ENCODE measurements at regions not wholly inside any gene's neighbourhood (a gene's known extent, or its start where the extent isn't known, plus 50 kb on each side); places are given as distances from the start of the nearest gene placed in this dataset.
"Not testable (repeated sequence)": the region's sequence is repeated elsewhere in the genome, so short reads cannot be mapped to it uniquely, and the experiment has no call there.

DNA sequence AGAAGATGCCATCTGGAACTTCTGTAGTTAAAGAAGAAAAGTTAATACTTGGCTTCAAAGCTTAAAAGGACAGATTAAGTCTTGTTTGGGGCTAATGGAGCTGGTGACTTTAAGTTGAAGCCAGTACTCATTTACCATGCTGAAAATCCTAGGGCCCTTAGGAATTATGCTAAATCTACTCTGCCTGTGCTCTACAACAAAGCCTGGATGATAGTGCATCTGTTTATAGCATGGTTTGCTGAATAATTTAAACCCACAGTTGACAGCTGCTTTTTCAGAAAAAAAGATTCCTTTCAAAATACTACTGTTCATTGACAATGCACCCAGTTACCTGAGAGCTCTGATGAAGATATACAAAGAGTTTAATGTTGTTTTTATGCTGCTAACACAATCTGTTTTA, 393.5 kb downstream of the MAT2B start:
- H3K79me2 ChIP-seq (ENCODE audit: insufficient read depth, low read length) = no peaks in the 10 kb centered on the region
- Mint-ChIP-seq H3K4me1 (peaks cover 28% of the 10 kb centered on the region), H3K27ac (no peak overlapping the region), H3K36me3 (no peaks in the 10 kb centered on the region), H3K27me3 (ENCODE audit: low read depth in 3 of 3) (no peaks in the 10 kb centered on the region), H3K9me3 (peaks cover 0 to 8% (median 3%) of the 10 kb centered on the region in 7 donors), H3K4me3 (no peak overlapping the region)
- no peak overlapping the region for H2AFZ ChIP-seq (ENCODE audit: insufficient read depth, low read depth, low read length, poor library complexity, severe bottlenecking)
- intact Hi-C loops (cut with micrococcal nuclease) = loop anchor here in 1 of 2 donors (10.0 kb wide), 1 partner anchor 46 kb away; no protein-coding TSS in a partner anchor
- H3K36me3 ChIP-seq (replicated peaks in 1 of 2; ENCODE audit: control insufficient read depth in 1 of 2, insufficient read depth in 2 of 2, low read length in 2 of 2) = no peaks in the 10 kb centered on the region
- no peak overlapping the region for H3K4me2 ChIP-seq (replicated peaks; ENCODE audit: extremely low read depth, low read length, poor library complexity, severe bottlenecking)
- DNase-seq = no peak
- no peak overlapping the region for H3K9ac ChIP-seq (ENCODE audit: insufficient read depth, low read length, poor library complexity, severe bottlenecking)
- no peaks in the 10 kb centered on the region for H4K20me1 ChIP-seq (ENCODE audit: insufficient read depth, low read length)
- peaks cover 4 to 20% of the 10 kb centered on the region in 2 donors for H3K4me1 ChIP-seq (ENCODE audit: control insufficient read depth in 1 of 2, insufficient read depth in 2 of 2, low read length in 2 of 2)
- no peaks in the 10 kb centered on the region for H3K9me3 ChIP-seq (replicated peaks in 1 of 2; ENCODE audit: control insufficient read depth in 1 of 2, insufficient read depth in 1 of 2, low read length in 2 of 2)
- TF ChIP-seq CTCF (IDR thresholded peaks at IDR 0.05) = no peak
- H3K27ac ChIP-seq (ENCODE audit: low read depth in 1 of 2, low read length in 2 of 2) = no peak overlapping the region
- H3K27me3 ChIP-seq (ENCODE audit: control insufficient read depth in 2 of 2, insufficient read depth in 2 of 2, low read length in 2 of 2) = no peaks in the 10 kb centered on the region
- H3K4me3 ChIP-seq (replicated peaks in 1 of 3; ENCODE audit: low read depth in 2 of 3, low read length in 3 of 3) = no peak overlapping the region

DNA sequence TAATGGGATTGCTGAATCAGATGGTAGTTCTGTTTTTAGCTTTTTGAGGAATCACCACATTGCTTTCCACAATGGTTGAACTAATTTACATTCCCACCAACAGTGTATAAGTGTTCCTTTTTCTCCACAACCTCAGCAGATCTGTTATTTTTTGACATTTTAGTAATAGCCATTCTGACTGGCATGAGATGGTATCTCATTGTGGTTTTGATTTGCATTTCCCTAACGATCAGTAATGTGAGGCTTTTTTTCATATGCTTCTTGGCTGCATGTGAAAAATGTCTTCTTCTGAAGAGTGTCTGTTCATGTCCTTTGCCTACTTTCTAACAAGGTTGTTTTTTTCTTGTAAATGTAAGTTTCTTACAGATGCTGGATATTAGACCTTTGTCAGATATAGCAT, 402.4 kb downstream of the MAT2B start:
- H3K4me3 Mint-ChIP-seq; H3K27me3 ChIP-seq (ENCODE audit: control insufficient read depth in 2 of 2, insufficient read depth in 2 of 2, low read length in 2 of 2); H3K4me3 ChIP-seq (replicated peaks in 1 of 3; ENCODE audit: low read depth in 2 of 3, low read length in 3 of 3); H3K36me3 Mint-ChIP-seq; intact Hi-C loops (cut with micrococcal nuclease); H3K9me3 ChIP-seq (replicated peaks in 1 of 2; ENCODE audit: control insufficient read depth in 1 of 2, insufficient read depth in 1 of 2, low read length in 2 of 2); H3K36me3 ChIP-seq (replicated peaks in 1 of 2; ENCODE audit: control insufficient read depth in 1 of 2, insufficient read depth in 2 of 2, low read length in 2 of 2); H3K27me3 Mint-ChIP-seq (ENCODE audit: low read depth in 3 of 3); H3K4me2 ChIP-seq (replicated peaks; ENCODE audit: extremely low read depth, low read length, poor library complexity, severe bottlenecking); H3K9ac ChIP-seq (ENCODE audit: insufficient read depth, low read length, poor library complexity, severe bottlenecking); H3K79me2 ChIP-seq (ENCODE audit: insufficient read depth, low read length); H4K20me1 ChIP-seq (ENCODE audit: insufficient read depth, low read length); H3K9me3 Mint-ChIP-seq: not testable (repeated sequence)
- H2AFZ ChIP-seq (ENCODE audit: insufficient read depth, low read depth, low read length, poor library complexity, severe bottlenecking) = peak overlapping the region; percentile 21
- no CpG with 5 or more reads among the region's 1 CpG for WGBS (ENCODE audit: insufficient coverage)
- peak overlapping the region in 1 of 2 donors; percentile 69 for H3K27ac ChIP-seq (ENCODE audit: low read depth in 1 of 2, low read length in 2 of 2)
- DNase-seq = peak in 1 of 3 donors; percentile 45
- H3K4me1 ChIP-seq (ENCODE audit: control insufficient read depth in 1 of 2, insufficient read depth in 2 of 2, low read length in 2 of 2) = peaks cover 17% of the 10 kb centered on the region in 2 donors
- peak overlapping the region; percentile 35 to 85 (median 78) for H3K27ac Mint-ChIP-seq
- peaks cover 19% of the 10 kb centered on the region for H3K4me1 Mint-ChIP-seq

Data from CD14-positive monocyte (primary cell).